Endothelial cell of umbilical vein (primary cell): ENCODE measurements at regions not wholly inside any gene's neighbourhood (a gene's known extent, or its start where the extent isn't known, plus 50 kb on each side); places are given as distances from the start of the nearest gene placed in this dataset.

Experiments used
- BruUV-seq: library from RNA; stranded (reverse); fragments of 400-500 nt; replicated peaks from 2 replicates; lab custom pipeline; 2021; lab: Mats Ljungman, UMichigan
- CTCF ChIA-PET: fragments of 300-600, 350-600 bp; sonication (Branson Sonifier 250); formaldehyde crosslinking; loops from one replicate; lab custom pipeline; 2021; ENCODE audit warnings: antibody characterized with exemption, inconsistent platforms; lab: Charles Lee
- POLR2A ChIA-PET: fragments of 300-600, 350-600 bp; sonication (Branson Sonifier 250); formaldehyde crosslinking; loops from one replicate; lab custom pipeline; 2021; ENCODE audit warnings: antibody characterized with exemption, inconsistent platforms; lab: Charles Lee
- DNase-seq: peaks from one replicate; pipeline ENCODE4 v3.0.0-alpha.2; 2011; ENCODE audit warnings: low read depth, low spot score
- FAIRE-seq: peaks from 2 replicates; lab custom pipeline; 2011; peaks lifted over from hg19 to GRCh38; lab: Jason Lieb, UNC
- H2AFZ ChIP-seq: 2 replicates; pipeline ENCODE4 v1.6.0; 2012; ENCODE audit warnings: low read depth, low read length, control low read depth, inconsistent platforms
- H3K27ac ChIP-seq: 2 replicates; pipeline ENCODE4 v1.5.1; 2011; ENCODE audit warnings: low read depth, mild to moderate bottlenecking, control low read depth, low read length, moderate library complexity; ENCODE audit not compliant: insufficient read depth
- H3K27me3 ChIP-seq, 2 experiments: 2 replicates each; pipeline versions ENCODE4 v1.6.0 to v1.6.1; 2011; ENCODE audit warnings: low read length in 2 of 2, mixed read lengths in 1 of 2; ENCODE audit not compliant: control insufficient read depth in 2 of 2, insufficient read depth in 2 of 2
- H3K36me3 ChIP-seq, 2 experiments: 2 replicates in 1 of 2; 3 replicates in 1 of 2; pipeline ENCODE4 v1.5.1; 2011; ENCODE audit warnings: low read length in 2 of 2, mild to moderate bottlenecking in 1 of 2, moderate library complexity in 1 of 2; ENCODE audit not compliant: control insufficient read depth in 2 of 2, insufficient read depth in 2 of 2; ENCODE audit errors: extremely low read depth in 1 of 2
- H3K4me1 ChIP-seq: 3 replicates; pipeline ENCODE4 v1.5.1; 2011; ENCODE audit warnings: mild to moderate bottlenecking, low read length; ENCODE audit not compliant: control insufficient read depth, insufficient read depth; ENCODE audit errors: extremely low read depth
- H3K4me2 ChIP-seq: 2 replicates; pipeline ENCODE4 v1.6.1; 2011; ENCODE audit warnings: low read length, control low read depth, mixed read lengths; ENCODE audit not compliant: insufficient read depth
- H3K4me3 ChIP-seq, 3 experiments: fragments of 200-600 bp in 1 of 3; sonication (generic), shearing (Covaris generic) in 1 of 3; replicated peaks in 1 of 3; 2 replicates each; pipeline ENCODE4 v1.5.1; 2011 to 2016; ENCODE audit warnings: control low read depth in 3 of 3, low read length in 3 of 3, mild to moderate bottlenecking in 2 of 3, inconsistent platforms in 1 of 3, low read depth in 1 of 3, moderate library complexity in 1 of 3; ENCODE audit not compliant: insufficient read depth in 1 of 3
- H3K79me2 ChIP-seq: 2 replicates; pipeline ENCODE4 v1.6.0; 2012; ENCODE audit warnings: low read length, inconsistent platforms; ENCODE audit not compliant: control insufficient read depth, insufficient read depth
- H3K9ac ChIP-seq: replicated peaks from 2 replicates; pipeline ENCODE3; 2011; ENCODE audit warnings: low read length, control low read depth; ENCODE audit not compliant: insufficient read depth; ENCODE audit errors: extremely low read depth
- H3K9me1 ChIP-seq: replicated peaks from 3 replicates; pipeline ENCODE4 v1.6.0; 2011; ENCODE audit warnings: mild to moderate bottlenecking, low read length; ENCODE audit not compliant: control insufficient read depth, insufficient read depth; ENCODE audit errors: extremely low read depth
- H3K9me3 ChIP-seq: replicated peaks from 2 replicates; pipeline ENCODE4 v1.5.1; 2012; ENCODE audit warnings: low read length, inconsistent platforms; ENCODE audit not compliant: control insufficient read depth, insufficient read depth
- H4K20me1 ChIP-seq: replicated peaks from 2 replicates; pipeline ENCODE3; 2011; ENCODE audit warnings: mild to moderate bottlenecking, low read length; ENCODE audit not compliant: control insufficient read depth, insufficient read depth; ENCODE audit errors: extremely low read depth
- EZH2 ChIP-seq: IDR thresholded peaks from 2 replicates; pipeline ENCODE4 v1.6.1; 2012; ENCODE audit warnings: borderline replicate concordance, low read depth, mild to moderate bottlenecking, moderate library complexity, low read length, inconsistent platforms; ENCODE audit not compliant: severe bottlenecking
- FOS ChIP-seq: IDR thresholded peaks from 2 replicates; pipeline ENCODE4 v1.6.1; 2011; ENCODE audit warnings: mild to moderate bottlenecking, low read length, moderate library complexity, borderline replicate concordance; ENCODE audit not compliant: insufficient read depth
- GATA2 ChIP-seq: IDR thresholded peaks from 2 replicates; pipeline ENCODE4 v1.7.0; 2011; ENCODE audit warnings: low read depth, mild to moderate bottlenecking, moderate library complexity, mixed read lengths, low read length; ENCODE audit not compliant: insufficient read length, insufficient read depth
- JUN ChIP-seq: IDR thresholded peaks from 2 replicates; pipeline ENCODE4 v1.6.1; 2011; ENCODE audit warnings: borderline replicate concordance, low read depth; ENCODE audit not compliant: insufficient read length, insufficient read depth
- MYC ChIP-seq: IDR thresholded peaks from one replicate; pipeline ENCODE4 v1.6.1; 2011; ENCODE audit warnings: mild to moderate bottlenecking, low read depth, low read length
- POLR2A ChIP-seq: IDR thresholded peaks from 2 replicates; pipeline ENCODE4 v1.6.1; 2012; ENCODE audit warnings: low read depth, mild to moderate bottlenecking, control low read depth, low read length
- POLR2AphosphoS5 ChIP-seq: IDR thresholded peaks from 2 replicates; pipeline ENCODE4 v1.6.1; 2012; ENCODE audit warnings: low read depth, mild to moderate bottlenecking, control low read depth, low read length, moderate library complexity; ENCODE audit not compliant: insufficient read depth
- dilution Hi-C: fragments of 300-500 bp; cut with MboI; formaldehyde crosslinking; loops from one replicate; pipeline ENCODE4 v1.15.0; 2019; ENCODE audit warnings: low sequenced_read_pairs; ENCODE audit not compliant: extremely low pct_ligation_motif_present
- intact Hi-C: fragments of 100-400 bp; cut with micrococcal nuclease; formaldehyde crosslinking; loops from one replicate; pipeline ENCODE4 v1.10.0; 2022
- TF ChIP-seq, protein P1 (sequence below), 2 donors: IDR thresholded peaks; 1 replicate in 1 of 2; 2 replicates in 1 of 2; pipeline ENCODE4 v1.5.1; 2011; ENCODE audit warnings: low read length in 2 of 2, mild to moderate bottlenecking in 2 of 2, moderate library complexity in 2 of 2, control low read depth in 1 of 2, inconsistent platforms in 1 of 2, low read depth in 1 of 2; ENCODE audit not compliant: insufficient read depth in 1 of 2; ENCODE audit errors: extremely low read depth in 1 of 2
- TF ChIP-seq, protein P2 (sequence below): IDR thresholded peaks from 2 replicates; pipeline ENCODE4 v1.6.1; 2011; ENCODE audit not compliant: insufficient read depth, insufficient read length

DNA sequence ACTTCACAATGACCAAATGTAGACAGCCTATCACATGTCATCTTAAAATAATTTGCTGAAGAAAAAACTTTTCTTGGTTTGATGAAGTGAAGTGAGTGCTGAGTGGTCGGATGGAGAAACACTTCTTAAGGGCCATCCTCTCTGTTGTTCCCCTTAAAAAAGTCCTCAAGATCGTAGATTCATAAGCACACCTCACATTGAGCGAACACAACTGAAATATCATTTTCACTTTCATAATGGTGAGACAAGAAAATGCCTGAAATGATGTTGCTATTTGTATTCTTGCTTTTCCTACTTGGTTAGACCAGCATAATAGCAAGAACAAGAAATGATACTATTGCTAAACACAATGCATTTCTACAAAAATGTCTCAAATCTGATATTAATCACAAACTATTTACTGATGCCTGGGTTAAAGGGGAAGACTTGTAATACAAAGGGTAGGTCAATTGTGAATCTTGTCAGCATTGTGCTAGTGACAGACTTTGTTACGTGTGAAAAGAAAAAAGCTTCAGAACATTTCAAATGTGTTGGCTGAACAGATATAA is 305.6 kb upstream of the NR3C2 start:
- no TSS peak for BruUV-seq
- Histone ChIP-seq H3K27me3 (no peaks in the 10 kb centered on the region), H2AFZ (no peak overlapping the region), H3K4me1 (no peaks in the 10 kb centered on the region), H3K9me1 (no peaks in the 10 kb centered on the region), H3K9ac (no peak overlapping the region), H3K9me3 (no peaks in the 10 kb centered on the region), H3K4me2 (no peak overlapping the region), H3K4me3 (no peak overlapping the region), H3K36me3 (no peaks in the 10 kb centered on the region), H3K27ac (no peak overlapping the region), H4K20me1 (no peaks in the 10 kb centered on the region), H3K79me2 (no peaks in the 10 kb centered on the region)
- POLR2A ChIA-PET, result no interaction called here
- FAIRE-seq (no peak), DNase-seq (no peak)
- CTCF ChIA-PET, result no interaction called here
- TF ChIP-seq, protein P1, sequence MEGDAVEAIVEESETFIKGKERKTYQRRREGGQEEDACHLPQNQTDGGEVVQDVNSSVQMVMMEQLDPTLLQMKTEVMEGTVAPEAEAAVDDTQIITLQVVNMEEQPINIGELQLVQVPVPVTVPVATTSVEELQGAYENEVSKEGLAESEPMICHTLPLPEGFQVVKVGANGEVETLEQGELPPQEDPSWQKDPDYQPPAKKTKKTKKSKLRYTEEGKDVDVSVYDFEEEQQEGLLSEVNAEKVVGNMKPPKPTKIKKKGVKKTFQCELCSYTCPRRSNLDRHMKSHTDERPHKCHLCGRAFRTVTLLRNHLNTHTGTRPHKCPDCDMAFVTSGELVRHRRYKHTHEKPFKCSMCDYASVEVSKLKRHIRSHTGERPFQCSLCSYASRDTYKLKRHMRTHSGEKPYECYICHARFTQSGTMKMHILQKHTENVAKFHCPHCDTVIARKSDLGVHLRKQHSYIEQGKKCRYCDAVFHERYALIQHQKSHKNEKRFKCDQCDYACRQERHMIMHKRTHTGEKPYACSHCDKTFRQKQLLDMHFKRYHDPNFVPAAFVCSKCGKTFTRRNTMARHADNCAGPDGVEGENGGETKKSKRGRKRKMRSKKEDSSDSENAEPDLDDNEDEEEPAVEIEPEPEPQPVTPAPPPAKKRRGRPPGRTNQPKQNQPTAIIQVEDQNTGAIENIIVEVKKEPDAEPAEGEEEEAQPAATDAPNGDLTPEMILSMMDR (IDR thresholded peaks at IDR 0.05; ENCODE audit: extremely low read depth in 1 of 2, insufficient read depth in 1 of 2, low read depth in 1 of 2, low read length in 2 of 2), result no peak
- TF ChIP-seq POLR2AphosphoS5 (no peak), FOS (no peak)
- intact Hi-C loops, result no loop called here
- dilution Hi-C loops, result no loop called here

DNA sequence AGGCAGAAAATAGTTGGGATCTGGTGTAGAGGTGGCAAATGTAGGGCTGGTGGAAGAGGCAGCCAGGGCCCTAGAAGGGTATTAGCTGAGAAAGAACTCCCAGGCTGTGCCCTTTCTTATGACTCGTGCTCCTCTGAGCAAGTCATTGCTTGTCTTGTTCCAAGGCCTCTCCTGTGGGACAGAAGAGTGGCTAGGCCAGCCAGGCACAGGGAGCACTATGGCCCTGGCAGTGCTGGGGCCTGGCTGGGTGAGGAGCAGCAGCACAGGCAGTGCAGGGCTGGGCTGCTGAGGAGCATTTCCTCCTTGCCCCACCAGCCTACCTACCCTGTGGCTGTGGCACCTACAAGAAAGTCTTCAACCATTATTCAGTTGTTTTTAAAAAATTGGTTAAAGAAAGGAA is 298.5 kb upstream of the NR3C2 start:
- POLR2A ChIA-PET, result no interaction called here
- Histone ChIP-seq H4K20me1 (no peaks in the 10 kb centered on the region), H3K36me3 (no peaks in the 10 kb centered on the region), H3K27ac (no peak overlapping the region), H3K4me2 (no peak overlapping the region), H3K9me1 (no peaks in the 10 kb centered on the region), H3K4me1 (no peaks in the 10 kb centered on the region), H2AFZ (no peak overlapping the region), H3K27me3 (peaks cover 0 to under 1% of the 10 kb centered on the region in 2 experiments), H3K9me3 (no peaks in the 10 kb centered on the region), H3K79me2 (no peaks in the 10 kb centered on the region), H3K9ac (no peak overlapping the region), H3K4me3 (no peak overlapping the region)
- dilution Hi-C loops, result no loop called here
- CTCF ChIA-PET, result no interaction called here
- FAIRE-seq (no peak), DNase-seq (no peak)
- no TSS peak for BruUV-seq
- intact Hi-C loops, result no loop called here
- TF ChIP-seq JUN (no peak), GATA2 (no peak), FOS (no peak), POLR2A (no peak), MYC (no peak), POLR2AphosphoS5 (no peak), EZH2 (no peak)
- TF ChIP-seq, protein P1 (IDR thresholded peaks at IDR 0.05; ENCODE audit: extremely low read depth in 1 of 2, insufficient read depth in 1 of 2, low read depth in 1 of 2, low read length in 2 of 2), result no peak
- TF ChIP-seq, protein P2, sequence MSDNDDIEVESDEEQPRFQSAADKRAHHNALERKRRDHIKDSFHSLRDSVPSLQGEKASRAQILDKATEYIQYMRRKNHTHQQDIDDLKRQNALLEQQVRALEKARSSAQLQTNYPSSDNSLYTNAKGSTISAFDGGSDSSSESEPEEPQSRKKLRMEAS, result no peak
